T-helper 2 cell treated with Interferon-gamma antibody and Interleukin-4, amounts not matched to agents 5 μg/mL and 100 μg/mL, for 36 hours (primary cell): ENCODE measurements at regions not wholly inside any gene's neighbourhood (a gene's known extent, or its start where the extent isn't known, plus 50 kb on each side); places are given as distances from the start of the nearest gene placed in this dataset.

Experiments used
- DNase-seq: peaks from one replicate; pipeline ENCODE4 v3.0.0; 2021; ENCODE audit warnings: low spot score
- H3K27ac Mint-ChIP-seq: one replicate; pipeline ENCODE4 v1.8.0; 2021; ENCODE audit warnings: mild to moderate bottlenecking, mixed read lengths
- H3K27me3 Mint-ChIP-seq: one replicate; pipeline ENCODE4 v1.8.0; 2021; ENCODE audit warnings: low read depth, mixed read lengths
- H3K36me3 Mint-ChIP-seq: one replicate; pipeline ENCODE4 v1.8.0; 2021; ENCODE audit warnings: low read depth, mixed read lengths
- H3K4me1 Mint-ChIP-seq: one replicate; pipeline ENCODE4 v1.8.0; 2021; ENCODE audit warnings: low read depth, mixed read lengths
- H3K4me3 Mint-ChIP-seq: one replicate; pipeline ENCODE4 v1.8.0; 2022; ENCODE audit warnings: mild to moderate bottlenecking, moderate library complexity, mixed read lengths
- H3K9me3 Mint-ChIP-seq: one replicate; pipeline ENCODE4 v1.8.0; 2021; ENCODE audit warnings: mixed read lengths

DNA sequence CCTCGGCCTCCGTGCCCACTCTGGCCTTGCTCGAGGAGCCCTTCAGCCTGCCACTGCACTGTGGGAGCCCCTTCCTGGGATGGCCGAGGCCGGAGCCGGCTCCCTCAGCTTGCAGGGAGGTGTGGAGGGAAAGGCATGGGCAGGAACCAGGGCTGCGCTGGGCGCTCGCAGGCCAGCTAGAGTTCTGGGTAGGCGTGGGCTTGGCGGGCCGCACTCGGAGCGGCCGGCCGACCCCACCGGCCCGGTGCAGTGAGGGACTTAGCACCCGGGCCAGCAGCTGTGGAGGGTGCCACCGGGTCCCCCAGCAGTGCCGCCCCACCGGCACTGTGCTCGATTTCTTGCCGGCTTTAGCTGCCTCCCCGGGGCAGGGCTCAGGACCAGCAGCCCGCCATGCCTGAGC is 101.0 kb upstream of the IRX5 start:
- H3K9me3 Mint-ChIP-seq = peaks cover 10% of the 10 kb centered on the region
- H3K27ac Mint-ChIP-seq = no peak overlapping the region
- no peaks in the 10 kb centered on the region for H3K4me1 Mint-ChIP-seq
- H3K36me3 Mint-ChIP-seq = no peaks in the 10 kb centered on the region
- H3K27me3 Mint-ChIP-seq = no peaks in the 10 kb centered on the region
- DNase-seq = no peak
- H3K4me3 Mint-ChIP-seq = no peak overlapping the region

DNA sequence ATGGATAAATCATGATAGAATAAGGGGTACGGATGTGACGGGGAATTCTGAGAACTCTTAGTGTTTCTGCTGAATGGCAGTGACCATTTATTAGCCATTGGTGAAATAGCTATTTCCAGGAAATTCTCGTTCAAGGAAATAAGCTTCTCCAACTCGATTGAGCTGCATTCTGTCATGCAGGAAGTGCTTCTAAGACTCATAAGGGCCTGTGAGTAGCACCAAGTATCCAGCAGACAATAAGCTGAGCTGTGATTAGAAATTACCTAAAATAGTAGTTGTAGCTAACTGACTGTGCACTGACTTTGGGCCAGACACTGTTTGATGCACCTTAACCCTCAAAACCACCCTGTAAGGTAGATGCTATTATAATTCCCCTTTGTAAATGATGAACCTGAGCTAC is 107.8 kb upstream of the IRX5 start:
- no peaks in the 10 kb centered on the region for H3K27me3 Mint-ChIP-seq
- no peak overlapping the region for H3K4me3 Mint-ChIP-seq
- no peak for DNase-seq
- no peaks in the 10 kb centered on the region for H3K4me1 Mint-ChIP-seq
- H3K9me3 Mint-ChIP-seq = no peaks in the 10 kb centered on the region
- no peak overlapping the region for H3K27ac Mint-ChIP-seq
- no peaks in the 10 kb centered on the region for H3K36me3 Mint-ChIP-seq

DNA sequence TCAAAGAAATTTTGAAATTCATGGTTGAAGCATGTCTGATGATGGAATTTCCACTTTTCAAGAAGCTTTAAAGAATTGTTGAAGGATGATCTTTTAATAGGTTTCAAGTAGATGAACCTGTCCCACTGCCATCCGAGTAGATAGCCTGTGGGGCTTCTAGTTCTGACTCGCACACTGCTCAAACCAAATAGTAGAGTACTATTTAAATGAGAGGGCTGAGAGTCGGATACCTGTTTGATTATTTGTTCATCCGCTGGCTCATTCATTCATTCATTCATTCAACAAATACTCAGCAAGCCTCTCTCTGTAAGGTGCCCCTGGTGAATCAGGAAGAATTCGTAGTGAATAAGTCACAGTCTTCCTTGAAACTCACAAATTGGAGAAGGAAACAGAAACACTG is 108.2 kb upstream of the IRX5 start:
- H3K4me3 Mint-ChIP-seq = no peak overlapping the region
- no peaks in the 10 kb centered on the region for H3K27me3 Mint-ChIP-seq
- H3K4me1 Mint-ChIP-seq = no peaks in the 10 kb centered on the region
- no peaks in the 10 kb centered on the region for H3K36me3 Mint-ChIP-seq
- no peaks in the 10 kb centered on the region for H3K9me3 Mint-ChIP-seq
- no peak overlapping the region for H3K27ac Mint-ChIP-seq
- DNase-seq = no peak

DNA sequence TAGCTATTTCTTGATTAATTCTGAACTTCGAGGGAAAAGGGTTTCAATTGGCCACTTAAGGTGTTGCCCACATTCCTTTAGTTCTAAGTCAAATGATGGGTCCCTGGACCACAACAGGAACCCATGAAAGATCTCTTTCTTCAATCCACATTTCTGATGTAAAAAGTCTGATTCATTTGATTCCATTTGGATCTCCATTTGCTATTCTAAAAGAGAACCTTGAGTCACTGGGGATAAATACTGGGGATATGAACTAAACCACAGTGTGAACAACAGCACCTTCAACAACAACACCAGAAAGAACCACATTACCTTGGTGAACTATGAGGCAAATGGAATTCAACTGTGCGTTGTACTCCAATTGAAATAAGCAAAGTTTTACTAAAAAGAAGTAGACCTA is 108.9 kb upstream of the IRX5 start:
- no peaks in the 10 kb centered on the region for H3K9me3 Mint-ChIP-seq
- no peak overlapping the region for H3K4me3 Mint-ChIP-seq
- H3K36me3 Mint-ChIP-seq = no peaks in the 10 kb centered on the region
- no peak for DNase-seq
- H3K27ac Mint-ChIP-seq = no peak overlapping the region
- no peaks in the 10 kb centered on the region for H3K27me3 Mint-ChIP-seq
- no peaks in the 10 kb centered on the region for H3K4me1 Mint-ChIP-seq

DNA sequence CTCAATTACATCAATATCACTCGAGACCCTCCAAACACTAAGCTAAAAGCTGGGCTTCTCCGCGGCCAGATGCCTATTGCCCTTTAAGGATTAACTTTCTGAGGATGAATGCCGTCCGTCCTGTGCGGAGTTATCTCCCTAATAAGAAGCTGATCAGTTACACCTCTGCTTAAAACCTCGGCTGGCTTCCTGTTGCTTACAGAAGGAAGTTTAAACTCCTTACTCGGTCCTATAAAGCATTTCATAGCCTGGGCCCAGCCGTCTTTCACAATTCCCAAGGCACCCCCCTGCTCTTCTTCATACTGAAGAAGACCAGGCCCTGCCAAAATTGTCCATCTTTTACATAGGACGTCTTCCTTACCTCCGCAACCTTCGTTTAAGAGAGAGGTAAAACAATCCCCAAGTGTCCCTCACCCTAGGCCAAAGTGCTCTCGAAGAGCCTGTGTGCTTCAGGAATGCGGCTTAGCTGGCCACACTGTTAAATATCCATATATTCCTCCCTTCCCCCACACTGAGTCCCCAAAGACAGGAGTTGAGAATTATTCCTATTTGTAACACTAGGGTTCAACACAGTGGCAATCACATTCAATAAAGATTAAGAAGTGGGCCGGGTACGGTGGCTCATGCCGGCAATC is 112.6 kb upstream of the IRX5 start:
- Mint-ChIP-seq H3K27ac (no peak overlapping the region), H3K9me3 (no peaks in the 10 kb centered on the region), H3K4me1 (no peaks in the 10 kb centered on the region), H3K36me3 (no peaks in the 10 kb centered on the region), H3K4me3 (no peak overlapping the region), H3K27me3 (no peaks in the 10 kb centered on the region)
- no peak for DNase-seq

DNA sequence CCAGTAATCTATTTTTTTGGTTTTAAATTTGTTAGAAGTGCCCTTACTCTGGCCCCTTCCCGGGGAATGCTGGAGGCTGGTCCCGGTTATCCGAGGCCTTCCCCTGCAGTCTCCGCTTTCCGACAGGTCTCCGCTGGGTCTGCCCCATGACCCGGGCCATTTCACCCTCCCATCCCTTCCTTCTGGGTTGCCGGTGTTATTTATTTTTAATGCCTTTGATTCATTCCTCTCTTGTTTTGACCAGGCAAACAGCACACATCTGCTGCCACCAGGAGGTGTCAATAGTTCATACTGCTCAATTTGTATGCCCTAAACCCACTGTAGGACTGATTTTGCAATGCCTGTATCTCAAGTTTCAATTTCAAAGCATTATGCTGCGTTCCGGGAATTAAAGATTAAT is 113.2 kb upstream of the IRX5 start:
- no peak for DNase-seq
- Mint-ChIP-seq H3K4me1 (no peaks in the 10 kb centered on the region), H3K36me3 (no peaks in the 10 kb centered on the region), H3K27me3 (no peaks in the 10 kb centered on the region), H3K27ac (no peak overlapping the region), H3K4me3 (no peak overlapping the region), H3K9me3 (no peaks in the 10 kb centered on the region)

DNA sequence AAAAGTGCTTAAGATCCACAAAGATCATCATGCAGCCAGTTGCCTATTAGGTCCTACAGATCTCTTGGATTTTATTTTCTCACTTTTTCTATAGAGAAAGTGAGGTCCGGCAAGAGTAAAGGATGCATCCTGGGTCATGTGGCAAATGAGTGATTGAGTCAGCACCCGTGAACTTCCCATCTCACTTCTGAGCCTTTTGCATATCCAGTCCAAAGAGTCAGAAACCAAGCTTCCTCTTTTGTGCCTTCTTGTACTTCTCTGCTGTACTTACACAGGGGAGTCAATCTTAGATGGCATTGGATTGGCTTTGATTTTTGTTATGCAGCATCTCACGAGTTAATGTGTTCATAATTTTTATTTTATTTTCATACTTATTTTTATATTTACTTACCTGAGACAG is 114.2 kb upstream of the IRX5 start:
- Mint-ChIP-seq H3K27me3 (no peaks in the 10 kb centered on the region), H3K4me3 (no peak overlapping the region), H3K9me3 (no peaks in the 10 kb centered on the region), H3K36me3 (no peaks in the 10 kb centered on the region), H3K4me1 (no peaks in the 10 kb centered on the region), H3K27ac (no peak overlapping the region)
- no peak for DNase-seq

DNA sequence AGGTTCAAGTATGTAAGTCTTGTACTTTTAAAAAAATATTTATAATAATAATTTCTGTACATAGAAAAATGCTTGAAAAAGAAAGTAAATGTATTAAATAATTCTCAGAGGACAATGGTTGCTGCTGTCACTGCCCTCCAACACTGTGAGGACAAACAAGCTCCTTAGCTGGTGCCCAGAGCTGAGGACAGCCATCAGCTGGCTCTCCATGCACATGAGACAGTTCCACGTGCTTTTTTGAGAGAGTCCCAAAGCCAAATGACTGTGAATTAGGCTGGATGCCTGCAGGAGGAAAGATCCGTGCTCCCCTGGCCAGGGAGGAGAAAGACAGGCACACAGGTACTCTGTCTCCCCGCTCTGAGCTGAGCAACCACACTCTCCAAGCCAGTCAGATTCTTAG is 115.5 kb upstream of the IRX5 start:
- no peak for DNase-seq
- no peaks in the 10 kb centered on the region for H3K27me3 Mint-ChIP-seq
- H3K9me3 Mint-ChIP-seq = no peaks in the 10 kb centered on the region
- no peak overlapping the region for H3K27ac Mint-ChIP-seq
- H3K4me3 Mint-ChIP-seq = no peak overlapping the region
- no peaks in the 10 kb centered on the region for H3K36me3 Mint-ChIP-seq
- no peaks in the 10 kb centered on the region for H3K4me1 Mint-ChIP-seq

DNA sequence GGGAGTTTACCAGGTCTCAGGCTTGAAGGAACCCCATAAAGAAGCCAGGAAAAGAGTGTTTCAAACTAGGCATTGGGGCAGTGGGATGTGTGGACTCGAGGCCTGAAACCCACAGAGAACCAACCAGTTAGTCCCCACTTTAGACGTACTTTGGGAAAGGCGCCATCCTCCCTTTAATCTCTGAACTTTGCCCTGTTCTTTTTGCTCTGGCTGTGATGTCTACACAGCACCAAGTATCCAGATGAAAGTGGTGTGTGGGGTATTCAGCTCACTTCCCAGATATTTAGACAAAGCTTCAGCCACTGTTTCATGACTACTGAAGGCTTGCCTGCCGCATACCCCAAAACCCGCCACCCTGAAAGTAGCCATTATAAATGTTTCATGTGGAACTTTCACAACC is 116.9 kb upstream of the IRX5 start:
- Mint-ChIP-seq H3K27ac (no peak overlapping the region), H3K9me3 (no peaks in the 10 kb centered on the region), H3K4me3 (no peak overlapping the region), H3K36me3 (no peaks in the 10 kb centered on the region), H3K4me1 (no peaks in the 10 kb centered on the region), H3K27me3 (no peaks in the 10 kb centered on the region)
- DNase-seq = no peak

DNA sequence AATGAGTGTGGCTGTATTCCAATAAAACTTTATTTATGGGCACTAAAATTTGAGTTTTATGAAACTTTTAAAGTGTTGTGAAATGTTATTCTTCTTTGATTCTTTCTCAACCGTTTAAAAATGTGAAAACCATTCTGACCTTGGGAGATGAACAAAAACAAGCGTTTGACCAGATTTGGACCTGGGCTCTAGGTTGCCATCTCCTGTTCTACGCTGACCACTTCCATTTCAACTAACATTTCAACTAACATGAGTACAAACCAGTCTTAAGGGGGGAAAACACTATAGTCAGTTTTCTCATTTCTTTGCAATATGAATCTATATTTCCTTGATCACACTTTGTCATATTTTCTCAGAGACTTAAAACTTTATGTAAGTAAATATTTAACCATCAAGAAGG is 118.4 kb upstream of the IRX5 start:
- H3K36me3 Mint-ChIP-seq = no peaks in the 10 kb centered on the region
- no peak for DNase-seq
- no peaks in the 10 kb centered on the region for H3K27me3 Mint-ChIP-seq

DNA sequence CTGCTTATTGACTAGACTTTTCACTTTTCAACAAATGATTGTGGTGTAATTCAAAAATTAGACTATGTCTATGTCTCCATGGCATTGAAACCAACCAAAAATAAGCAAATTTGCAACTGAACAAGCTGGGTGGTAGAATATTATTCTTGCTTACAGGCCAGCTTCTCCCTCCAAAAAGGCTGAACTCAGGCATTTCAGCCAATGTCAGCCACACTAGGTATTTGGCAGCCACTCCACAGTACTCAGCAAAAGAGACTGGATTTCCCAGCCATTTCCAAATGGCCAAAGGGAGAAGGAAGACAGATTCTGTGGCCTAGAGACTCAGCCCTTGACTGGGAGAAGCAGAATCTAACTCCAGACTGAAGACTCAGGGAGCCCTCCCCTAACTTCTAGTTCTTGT is 121.8 kb upstream of the IRX5 start:
- no peak overlapping the region for H3K4me3 Mint-ChIP-seq
- H3K36me3 Mint-ChIP-seq = no peaks in the 10 kb centered on the region
- no peak overlapping the region for H3K27ac Mint-ChIP-seq
- H3K4me1 Mint-ChIP-seq = no peaks in the 10 kb centered on the region
- H3K27me3 Mint-ChIP-seq = no peaks in the 10 kb centered on the region
- no peaks in the 10 kb centered on the region for H3K9me3 Mint-ChIP-seq
- no peak for DNase-seq

More for the DNA sequence above, 118.4 kb upstream of the IRX5 start:
- no peaks in the 10 kb centered on the region for H3K9me3 Mint-ChIP-seq
- no peak overlapping the region for H3K4me3 Mint-ChIP-seq
- H3K27ac Mint-ChIP-seq = no peak overlapping the region
- H3K4me1 Mint-ChIP-seq = no peaks in the 10 kb centered on the region

DNA sequence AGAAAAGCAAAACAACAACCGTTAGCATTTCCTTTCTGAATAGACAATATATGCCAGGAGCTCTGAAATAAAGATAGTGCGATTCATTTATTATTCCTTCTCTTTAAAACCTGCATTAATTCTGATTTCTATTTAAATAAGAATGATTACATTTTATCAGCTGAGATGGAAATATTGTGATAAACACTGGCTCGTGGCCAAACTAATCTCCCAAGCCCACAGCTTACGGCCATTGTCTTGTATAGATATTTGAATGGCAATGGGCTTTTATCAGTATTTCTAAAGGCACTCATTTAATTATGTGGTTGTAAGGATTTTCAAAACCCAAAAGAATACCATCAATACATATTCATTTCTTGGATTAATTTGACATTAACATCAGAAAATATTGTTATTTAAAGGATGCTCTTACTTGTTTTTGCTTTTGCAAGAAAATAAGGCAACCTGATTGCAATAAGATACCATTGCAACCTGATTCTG is 123.7 kb upstream of the IRX5 start:
- Mint-ChIP-seq H3K4me1 (no peaks in the 10 kb centered on the region), H3K36me3 (no peaks in the 10 kb centered on the region), H3K9me3 (peaks cover 3% of the 10 kb centered on the region), H3K27ac (no peak overlapping the region), H3K27me3 (no peaks in the 10 kb centered on the region), H3K4me3 (no peak overlapping the region)
- DNase-seq = no peak

DNA sequence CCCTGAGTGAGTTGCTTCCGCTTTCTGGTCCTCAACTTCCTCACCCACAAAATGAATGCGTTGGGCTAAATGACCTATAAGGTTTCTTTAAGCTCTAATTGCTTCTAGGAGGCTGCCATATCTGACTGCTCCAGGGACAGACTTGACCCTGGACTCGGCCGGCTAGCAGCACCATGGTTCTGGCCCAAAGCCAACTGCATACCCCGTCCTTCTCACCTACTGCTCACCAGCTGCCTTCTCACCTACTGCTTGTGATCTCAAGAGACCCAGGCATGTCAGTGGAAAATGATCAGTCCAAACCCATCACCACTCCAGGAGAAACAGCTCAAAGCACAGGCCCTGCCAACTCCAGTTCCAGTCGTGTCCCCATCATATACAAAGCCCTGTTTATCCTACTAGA is 124.3 kb upstream of the IRX5 start:
- H3K27ac Mint-ChIP-seq = no peak overlapping the region
- H3K4me3 Mint-ChIP-seq = no peak overlapping the region
- H3K27me3 Mint-ChIP-seq = no peaks in the 10 kb centered on the region

DNA sequence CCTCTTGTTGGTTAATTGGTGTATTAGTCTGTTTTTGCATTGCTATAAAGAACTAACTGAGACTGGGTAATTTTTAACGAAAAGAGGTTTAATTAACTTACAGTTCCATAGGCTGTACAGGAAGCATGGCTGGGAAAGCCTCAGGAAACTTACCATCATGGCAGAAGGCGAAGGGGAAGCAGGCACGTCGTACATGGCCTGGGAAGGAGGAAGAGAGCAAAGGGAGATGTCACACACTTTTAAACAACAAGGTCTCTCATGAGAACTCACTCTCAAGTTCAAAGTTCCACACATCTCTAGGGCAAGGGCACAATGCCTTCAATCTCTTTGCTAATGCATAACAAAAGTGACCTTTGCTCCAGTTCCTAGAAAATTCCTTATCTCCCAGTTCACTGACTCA is 125.0 kb upstream of the IRX5 start:
- H3K27ac Mint-ChIP-seq = no peak overlapping the region
- no peak for DNase-seq
- H3K9me3 Mint-ChIP-seq = peaks cover 3% of the 10 kb centered on the region
- no peaks in the 10 kb centered on the region for H3K4me1 Mint-ChIP-seq
- no peak overlapping the region for H3K4me3 Mint-ChIP-seq
- no peaks in the 10 kb centered on the region for H3K27me3 Mint-ChIP-seq
- no peaks in the 10 kb centered on the region for H3K36me3 Mint-ChIP-seq

More for the DNA sequence above, 124.3 kb upstream of the IRX5 start:
- no peaks in the 10 kb centered on the region for H3K36me3 Mint-ChIP-seq
- no peaks in the 10 kb centered on the region for H3K4me1 Mint-ChIP-seq
- no peak for DNase-seq
- peaks cover 3% of the 10 kb centered on the region for H3K9me3 Mint-ChIP-seq

DNA sequence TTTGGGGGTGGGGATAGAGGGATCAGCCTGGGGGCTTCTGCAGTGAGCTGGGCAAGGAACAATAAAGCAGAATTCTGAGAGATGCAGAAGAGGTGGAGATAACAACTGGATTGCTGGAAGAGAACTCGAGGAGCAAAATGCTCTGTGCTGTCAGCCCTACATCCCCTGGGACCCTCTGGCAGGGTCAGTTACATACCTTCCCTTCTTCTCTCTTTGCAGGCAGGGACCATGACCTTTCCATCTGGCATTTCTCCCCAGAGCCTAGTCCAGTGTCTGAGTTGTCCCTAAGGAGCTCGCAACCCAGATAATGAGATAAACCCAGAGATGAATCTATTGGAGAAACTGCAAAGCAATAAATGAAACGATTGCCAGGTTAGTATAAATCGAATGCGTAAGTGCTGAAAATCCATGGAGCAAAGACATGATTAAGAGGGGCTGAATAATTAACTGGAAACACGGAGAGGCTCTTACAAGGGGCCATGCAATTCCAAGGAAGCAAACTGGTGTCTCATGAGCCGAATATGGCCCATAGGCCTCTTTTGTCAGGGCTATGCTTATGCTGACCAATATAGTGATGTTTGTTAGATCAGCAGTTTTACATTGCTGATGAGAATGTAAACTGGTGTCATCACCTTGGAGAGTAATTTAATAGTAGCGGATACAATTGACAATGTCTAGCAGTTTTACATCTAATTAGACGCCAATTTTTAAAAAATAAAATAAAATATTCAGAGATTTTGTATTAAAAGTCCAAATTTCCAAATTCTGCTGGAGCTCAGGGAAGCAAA is 129.4 kb upstream of the IRX5 start:
- H3K27me3 Mint-ChIP-seq = no peaks in the 10 kb centered on the region
- no peak overlapping the region for H3K27ac Mint-ChIP-seq
- H3K4me1 Mint-ChIP-seq = no peaks in the 10 kb centered on the region
- H3K9me3 Mint-ChIP-seq = peaks cover 3% of the 10 kb centered on the region
- DNase-seq = no peak
- no peaks in the 10 kb centered on the region for H3K36me3 Mint-ChIP-seq
- H3K4me3 Mint-ChIP-seq = no peak overlapping the region
